AG04449 (cell line): ENCODE measurements at regions not wholly inside any gene's neighbourhood (a gene's known extent, or its start where the extent isn't known, plus 50 kb on each side); places are given as distances from the start of the nearest gene placed in this dataset.
"Not testable (repeated sequence)": the region's sequence is repeated elsewhere in the genome, so short reads cannot be mapped to it uniquely, and the experiment has no call there.

Source experiments
- CTCF ChIA-PET: fragments of 350-600 bp; formaldehyde crosslinking; extraction: SDS; loops from one replicate; lab custom pipeline; 2021; ENCODE audit warnings: antibody characterized with exemption; lab: Yijun Ruan, JAX
- POLR2A ChIA-PET: fragments of 400-600, 350-600 bp; formaldehyde crosslinking; extraction: SDS; loops from one replicate; lab custom pipeline; 2020; ENCODE audit warnings: antibody characterized with exemption, inconsistent platforms; lab: Yijun Ruan, JAX
- DNase-seq: peaks from one replicate; pipeline ENCODE4 v3.0.0-alpha.2; 2010; ENCODE audit warnings: low read depth, low spot score
- H3K4me3 ChIP-seq: 2 replicates; pipeline ENCODE4 v1.5.1; 2011; ENCODE audit warnings: low read depth, mild to moderate bottlenecking, control low read depth, low read length
- CTCF ChIP-seq: IDR thresholded peaks from one replicate; pipeline ENCODE4 v1.5.1; 2011; ENCODE audit warnings: mild to moderate bottlenecking, moderate library complexity, low read length, control low read depth, inconsistent platforms; ENCODE audit not compliant: insufficient read depth; ENCODE audit errors: missing control alignments

- CTCF ChIA-PET = no interaction called here
- no peak overlapping the region for H3K4me3 ChIP-seq
- DNase-seq = no peak
- POLR2A ChIA-PET = no interaction called here
- no peak for TF ChIP-seq CTCF
Observed at GRCh38 chr12:14086838-14087237, 105.4 kb upstream of the GRIN2B start.

- ChIA-PET POLR2A (no interaction called here), CTCF (no interaction called here)
- TF ChIP-seq CTCF = no peak
- no peak overlapping the region for H3K4me3 ChIP-seq
- DNase-seq = no peak
Observed at GRCh38 chr12:14099994-14100393, 118.6 kb upstream of the GRIN2B start.

GRCh38 chr12:14101556-14101955 is 120.2 kb upstream of the GRIN2B start:
- CTCF ChIA-PET = not testable (repeated sequence)

GRCh38 chr12:14111230-14111865 is 129.9 kb upstream of the GRIN2B start:
- no peak overlapping the region for H3K4me3 ChIP-seq
- no peak for DNase-seq
- CTCF ChIA-PET = no interaction called here
- POLR2A ChIA-PET = no interaction called here
- no peak for TF ChIP-seq CTCF

More at GRCh38 chr12:14101556-14101955, 120.2 kb upstream of the GRIN2B start:
- H3K4me3 ChIP-seq, POLR2A ChIA-PET, DNase-seq: not testable (repeated sequence)

GRCh38 chr12:14113031-14113430 is 131.6 kb upstream of the GRIN2B start:
- H3K4me3 ChIP-seq = no peak overlapping the region
- ChIA-PET CTCF (interaction anchor here (1.1 kb wide), 1 partner anchor 54 kb away, joined by 3 read pairs; no protein-coding TSS in a partner anchor), POLR2A (no interaction called here)
- no peak for DNase-seq
- no peak for TF ChIP-seq CTCF

- DNase-seq = no peak
- no peak for TF ChIP-seq CTCF
- H3K4me3 ChIP-seq = no peak overlapping the region
- ChIA-PET CTCF (no interaction called here), POLR2A (no interaction called here)
Observed at GRCh38 chr12:14126692-14127091, 145.3 kb upstream of the GRIN2B start.

GRCh38 chr12:14129611-14130195 is 148.3 kb upstream of the GRIN2B start:
- DNase-seq = no peak
- H3K4me3 ChIP-seq = no peak overlapping the region
- POLR2A ChIA-PET = no interaction called here
- no peak for TF ChIP-seq CTCF
- CTCF ChIA-PET = no interaction called here
